Hepatocyte (in vitro differentiated cells): ENCODE measurements at regions not wholly inside any gene's neighbourhood (a gene's known extent, or its start where the extent isn't known, plus 50 kb on each side); places are given as distances from the start of the nearest gene placed in this dataset.

Experiments used
- CTCF ChIP-seq: fragments of 200-600 bp; sonication (generic); IDR thresholded peaks from 2 replicates; pipeline ENCODE4 v1.5.1; 2016; ENCODE audit warnings: antibody characterized with exemption, mild to moderate bottlenecking; ENCODE audit not compliant: poor library complexity
- EZH2 ChIP-seq: fragments of 200-600 bp; sonication (generic); IDR thresholded peaks from 2 replicates; pipeline ENCODE4 v1.6.1; 2016; ENCODE audit warnings: antibody characterized with exemption, mild to moderate bottlenecking, borderline replicate concordance
- EZH2phosphoT487 ChIP-seq: fragments of 200-600 bp; sonication (generic); IDR thresholded peaks from one replicate; pipeline ENCODE4 v1.6.1; 2018; ENCODE audit warnings: antibody characterized with exemption, mild to moderate bottlenecking, low read depth, moderate library complexity; ENCODE audit not compliant: unreplicated experiment, severe bottlenecking

- TF ChIP-seq CTCF: no peak
- no peak for TF ChIP-seq EZH2
- no peak for TF ChIP-seq EZH2phosphoT487
Measured at GRCh38 chr6:74717591-74717990, 488.3 kb downstream of the COL12A1 start.
